ENCODE measurements at regions not wholly inside any gene's neighbourhood (a gene's known extent, or its start where the extent isn't known, plus 50 kb on each side); places are given as distances from the start of the nearest gene placed in this dataset.

DNA sequence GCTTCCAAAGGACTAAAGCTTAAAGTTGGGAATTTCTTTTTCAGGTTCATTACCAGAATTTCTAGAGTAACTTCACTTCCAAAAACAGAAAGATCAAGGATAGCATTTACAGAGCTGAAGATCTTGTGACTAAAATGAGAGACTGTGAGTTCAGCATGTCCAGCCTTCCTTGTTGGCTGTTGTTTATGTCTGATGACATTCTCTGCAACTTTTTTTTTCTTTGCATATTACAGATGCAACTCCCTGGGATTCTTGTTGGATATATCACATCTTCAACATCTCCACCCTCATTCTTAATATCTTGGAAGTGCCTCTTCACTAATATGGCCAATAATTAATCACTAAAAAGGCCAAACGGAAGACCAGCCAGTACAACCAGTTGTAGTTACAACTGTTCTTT lies 86.2 kb upstream of the FRMD4B start:
- Histone ChIP-seq H3K79me2 (ENCODE audit: insufficient read depth) (no peaks in the 10 kb centered on the region), H3K36me3 (replicated peaks in 1 of 2; ENCODE audit: control insufficient read depth in 1 of 2, insufficient read depth in 2 of 2, low read length in 1 of 2) (no peaks in the 10 kb centered on the region), H3K9me3 (no peaks in the 10 kb centered on the region), H4K20me1 (ENCODE audit: insufficient read depth) (no peaks in the 10 kb centered on the region), H3K4me3 (ENCODE audit: low read depth in 2 of 2, low read length in 1 of 2) (no peak overlapping the region), H3K4me2 (no peak overlapping the region), H3K27me3 (ENCODE audit: insufficient read depth) (no peaks in the 10 kb centered on the region; the same call in 1 of the 2 replicates), H3K9ac (no peak overlapping the region), H2AFZ (ENCODE audit: low read depth) (no peak overlapping the region), H3K4me1 (ENCODE audit: control insufficient read depth in 1 of 2, insufficient read depth in 2 of 2, low read depth in 1 of 2, low read length in 1 of 2) (no peaks in the 10 kb centered on the region; a peak in 1 of 4 replicates), H3F3A (replicated peaks; ENCODE audit: insufficient read depth) (no peaks in the 10 kb centered on the region), H3K9me2 (no peaks in the 10 kb centered on the region), H3K27ac (ENCODE audit: low read depth in 2 of 2, low read length in 1 of 2) (no peak overlapping the region)
- ChIA-PET POLR2A (no interaction called here), CTCF (interaction anchor here (0.7 to 2.2 kb wide), 3 partner anchors 20 to 367 kb away, joined by 3 to 5 read pairs (median 3); no protein-coding TSS in a partner anchor)
- TF ChIP-seq FOXM1 (IDR thresholded peaks at IDR 0.05; ENCODE audit: low read depth) (no peak), RCOR1 (IDR thresholded peaks at IDR 0.05; ENCODE audit: low read length) (no peak), JUND (IDR thresholded peaks at IDR 0.05) (no peak), POLR2AphosphoS5 (IDR thresholded peaks at IDR 0.05; ENCODE audit: low read depth, low read length) (no peak), RAD21 (IDR thresholded peaks at IDR 0.05; ENCODE audit: low read length) (no peak), RFX5 (IDR thresholded peaks at IDR 0.05; ENCODE audit: low read length) (no peak), CHD2 (IDR thresholded peaks at IDR 0.05; ENCODE audit: low read length, partially characterized antibody) (no peak), RXRA (IDR thresholded peaks at IDR 0.05; ENCODE audit: borderline replicate concordance, low read depth) (no peak)
- TF ChIP-seq, protein P1, sequence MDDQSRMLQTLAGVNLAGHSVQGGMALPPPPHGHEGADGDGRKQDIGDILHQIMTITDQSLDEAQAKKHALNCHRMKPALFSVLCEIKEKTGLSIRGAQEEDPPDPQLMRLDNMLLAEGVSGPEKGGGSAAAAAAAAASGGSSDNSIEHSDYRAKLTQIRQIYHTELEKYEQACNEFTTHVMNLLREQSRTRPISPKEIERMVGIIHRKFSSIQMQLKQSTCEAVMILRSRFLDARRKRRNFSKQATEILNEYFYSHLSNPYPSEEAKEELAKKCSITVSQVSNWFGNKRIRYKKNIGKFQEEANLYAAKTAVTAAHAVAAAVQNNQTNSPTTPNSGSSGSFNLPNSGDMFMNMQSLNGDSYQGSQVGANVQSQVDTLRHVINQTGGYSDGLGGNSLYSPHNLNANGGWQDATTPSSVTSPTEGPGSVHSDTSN (IDR thresholded peaks at IDR 0.05) = no peak
- TF ChIP-seq, protein P2, sequence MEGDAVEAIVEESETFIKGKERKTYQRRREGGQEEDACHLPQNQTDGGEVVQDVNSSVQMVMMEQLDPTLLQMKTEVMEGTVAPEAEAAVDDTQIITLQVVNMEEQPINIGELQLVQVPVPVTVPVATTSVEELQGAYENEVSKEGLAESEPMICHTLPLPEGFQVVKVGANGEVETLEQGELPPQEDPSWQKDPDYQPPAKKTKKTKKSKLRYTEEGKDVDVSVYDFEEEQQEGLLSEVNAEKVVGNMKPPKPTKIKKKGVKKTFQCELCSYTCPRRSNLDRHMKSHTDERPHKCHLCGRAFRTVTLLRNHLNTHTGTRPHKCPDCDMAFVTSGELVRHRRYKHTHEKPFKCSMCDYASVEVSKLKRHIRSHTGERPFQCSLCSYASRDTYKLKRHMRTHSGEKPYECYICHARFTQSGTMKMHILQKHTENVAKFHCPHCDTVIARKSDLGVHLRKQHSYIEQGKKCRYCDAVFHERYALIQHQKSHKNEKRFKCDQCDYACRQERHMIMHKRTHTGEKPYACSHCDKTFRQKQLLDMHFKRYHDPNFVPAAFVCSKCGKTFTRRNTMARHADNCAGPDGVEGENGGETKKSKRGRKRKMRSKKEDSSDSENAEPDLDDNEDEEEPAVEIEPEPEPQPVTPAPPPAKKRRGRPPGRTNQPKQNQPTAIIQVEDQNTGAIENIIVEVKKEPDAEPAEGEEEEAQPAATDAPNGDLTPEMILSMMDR (IDR thresholded peaks at IDR 0.05) = no peak
- TF ChIP-seq, protein P3, sequence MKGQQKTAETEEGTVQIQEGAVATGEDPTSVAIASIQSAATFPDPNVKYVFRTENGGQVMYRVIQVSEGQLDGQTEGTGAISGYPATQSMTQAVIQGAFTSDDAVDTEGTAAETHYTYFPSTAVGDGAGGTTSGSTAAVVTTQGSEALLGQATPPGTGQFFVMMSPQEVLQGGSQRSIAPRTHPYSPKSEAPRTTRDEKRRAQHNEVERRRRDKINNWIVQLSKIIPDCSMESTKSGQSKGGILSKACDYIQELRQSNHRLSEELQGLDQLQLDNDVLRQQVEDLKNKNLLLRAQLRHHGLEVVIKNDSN (IDR thresholded peaks at IDR 0.05; ENCODE audit: borderline replicate concordance, low read depth) = no peak
- DNase-seq = no peak
- 40% methylated on average over 1 of the region's 1 CpG for WGBS (ENCODE audit: low lambda C conversion rate)

DNA sequence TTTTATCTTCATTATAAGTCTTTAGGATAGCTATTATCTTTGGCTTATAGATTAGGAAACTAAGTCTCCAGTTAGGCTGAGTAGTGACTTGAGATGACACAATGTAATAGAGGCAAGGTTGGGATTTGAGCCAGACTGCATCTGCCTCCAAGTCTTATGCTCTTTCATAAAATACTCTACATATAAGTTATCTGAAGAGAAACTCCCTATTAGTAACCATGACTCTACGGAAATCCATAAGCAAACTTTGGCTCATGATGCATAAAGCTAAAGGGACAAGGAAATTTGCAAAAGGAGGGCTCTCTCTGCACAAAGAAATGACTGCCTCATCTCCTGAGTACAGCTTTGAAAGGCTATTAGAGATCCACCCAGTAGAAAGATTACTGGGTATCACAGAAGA lies 77.6 kb upstream of the FRMD4B start:
- no peaks in the 10 kb centered on the region for H3K27me3 ChIP-seq (ENCODE audit: insufficient read depth)
- ChIA-PET CTCF (no interaction called here), POLR2A (no interaction called here)
- no peaks in the 10 kb centered on the region for H3K79me2 ChIP-seq (ENCODE audit: insufficient read depth)
- no peaks in the 10 kb centered on the region for H3K9me3 ChIP-seq
- no peak overlapping the region for H2AFZ ChIP-seq (ENCODE audit: low read depth)
- no peaks in the 10 kb centered on the region for H3K36me3 ChIP-seq (replicated peaks in 1 of 2; ENCODE audit: control insufficient read depth in 1 of 2, insufficient read depth in 2 of 2, low read length in 1 of 2)
- H3K27ac ChIP-seq (ENCODE audit: low read depth in 2 of 2, low read length in 1 of 2) = no peak overlapping the region
- H3K4me1 ChIP-seq (ENCODE audit: control insufficient read depth in 1 of 2, insufficient read depth in 2 of 2, low read depth in 1 of 2, low read length in 1 of 2) = peaks cover 0 to 8% of the 10 kb centered on the region in 2 experiments; a peak in 1 of 4 replicates
- no peaks in the 10 kb centered on the region for H4K20me1 ChIP-seq (ENCODE audit: insufficient read depth)
- H3K9ac ChIP-seq = no peak overlapping the region
- H3K4me3 ChIP-seq (ENCODE audit: low read depth in 2 of 2, low read length in 1 of 2) = no peak overlapping the region
- no peak overlapping the region for H3K4me2 ChIP-seq
- no peaks in the 10 kb centered on the region for H3F3A ChIP-seq (replicated peaks; ENCODE audit: insufficient read depth)
- H3K9me2 ChIP-seq = no peaks in the 10 kb centered on the region
- 53% methylated on average over 1 of the region's 1 CpG for WGBS (ENCODE audit: low lambda C conversion rate)
- DNase-seq = no peak
- TF ChIP-seq, protein P4, sequence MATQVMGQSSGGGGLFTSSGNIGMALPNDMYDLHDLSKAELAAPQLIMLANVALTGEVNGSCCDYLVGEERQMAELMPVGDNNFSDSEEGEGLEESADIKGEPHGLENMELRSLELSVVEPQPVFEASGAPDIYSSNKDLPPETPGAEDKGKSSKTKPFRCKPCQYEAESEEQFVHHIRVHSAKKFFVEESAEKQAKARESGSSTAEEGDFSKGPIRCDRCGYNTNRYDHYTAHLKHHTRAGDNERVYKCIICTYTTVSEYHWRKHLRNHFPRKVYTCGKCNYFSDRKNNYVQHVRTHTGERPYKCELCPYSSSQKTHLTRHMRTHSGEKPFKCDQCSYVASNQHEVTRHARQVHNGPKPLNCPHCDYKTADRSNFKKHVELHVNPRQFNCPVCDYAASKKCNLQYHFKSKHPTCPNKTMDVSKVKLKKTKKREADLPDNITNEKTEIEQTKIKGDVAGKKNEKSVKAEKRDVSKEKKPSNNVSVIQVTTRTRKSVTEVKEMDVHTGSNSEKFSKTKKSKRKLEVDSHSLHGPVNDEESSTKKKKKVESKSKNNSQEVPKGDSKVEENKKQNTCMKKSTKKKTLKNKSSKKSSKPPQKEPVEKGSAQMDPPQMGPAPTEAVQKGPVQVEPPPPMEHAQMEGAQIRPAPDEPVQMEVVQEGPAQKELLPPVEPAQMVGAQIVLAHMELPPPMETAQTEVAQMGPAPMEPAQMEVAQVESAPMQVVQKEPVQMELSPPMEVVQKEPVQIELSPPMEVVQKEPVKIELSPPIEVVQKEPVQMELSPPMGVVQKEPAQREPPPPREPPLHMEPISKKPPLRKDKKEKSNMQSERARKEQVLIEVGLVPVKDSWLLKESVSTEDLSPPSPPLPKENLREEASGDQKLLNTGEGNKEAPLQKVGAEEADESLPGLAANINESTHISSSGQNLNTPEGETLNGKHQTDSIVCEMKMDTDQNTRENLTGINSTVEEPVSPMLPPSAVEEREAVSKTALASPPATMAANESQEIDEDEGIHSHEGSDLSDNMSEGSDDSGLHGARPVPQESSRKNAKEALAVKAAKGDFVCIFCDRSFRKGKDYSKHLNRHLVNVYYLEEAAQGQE (IDR thresholded peaks at IDR 0.05; ENCODE audit: low read depth, low read length) = no peak
- TF ChIP-seq, protein P3 (IDR thresholded peaks at IDR 0.05; ENCODE audit: borderline replicate concordance, low read depth) = no peak
- TF ChIP-seq POLR2AphosphoS5 (IDR thresholded peaks at IDR 0.05; ENCODE audit: low read depth, low read length) (no peak), RXRA (IDR thresholded peaks at IDR 0.05; ENCODE audit: borderline replicate concordance, low read depth) (no peak), SMC3 (IDR thresholded peaks at IDR 0.05; ENCODE audit: low read depth, low read length) (no peak), TAF1 (IDR thresholded peaks at IDR 0.05; ENCODE audit: borderline replicate concordance, low read depth, low read length) (no peak), RFX5 (IDR thresholded peaks at IDR 0.05; ENCODE audit: low read length) (no peak), JUND (IDR thresholded peaks at IDR 0.05) (no peak), NRF1 (IDR thresholded peaks at IDR 0.05; ENCODE audit: low read depth, low read length) (no peak), MXI1 (IDR thresholded peaks at IDR 0.05; ENCODE audit: low read depth, low read length) (no peak)
- TF ChIP-seq, protein P2 (IDR thresholded peaks at IDR 0.05) = no peak

Measured in SK-N-SH (cell line).